ENCODE measurements at regions not wholly inside any gene's neighbourhood (a gene's known extent, or its start where the extent isn't known, plus 50 kb on each side); places are given as distances from the start of the nearest gene placed in this dataset.

DNA sequence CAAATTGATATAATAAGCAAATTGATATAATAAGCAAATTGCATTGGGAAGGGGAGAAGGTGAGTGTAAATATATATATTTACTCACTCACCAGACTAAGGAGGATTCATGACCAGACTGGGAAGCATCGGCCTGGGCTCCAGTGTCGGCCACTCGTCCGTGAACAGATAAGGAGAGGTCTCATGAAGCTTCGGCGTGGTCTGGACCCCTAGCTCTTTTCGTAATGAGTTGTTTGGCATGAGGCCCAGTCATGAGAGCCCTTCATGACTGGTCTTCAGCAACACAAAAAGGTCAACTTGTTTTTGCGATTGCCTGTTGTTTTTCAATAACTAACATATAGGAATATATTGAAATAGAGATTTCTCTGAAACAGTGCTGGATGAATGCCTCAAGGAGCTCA, 222.9 kb upstream of the KCNK2 start:
- peaks cover 3% of the 10 kb centered on the region for H3K27me3 ChIP-seq (ENCODE audit: insufficient read depth, poor library complexity, severe bottlenecking)
- H3K4me3 ChIP-seq (replicated peaks; ENCODE audit: insufficient read depth, low read length) = no peak overlapping the region
- no peak for DNase-seq (ENCODE audit: low read depth in 1 of 2, low spot score in 1 of 2)
- no peak overlapping the region for H3K27ac ChIP-seq (replicated peaks)
- TF ChIP-seq POLR2AphosphoS5 (IDR thresholded peaks at IDR 0.05; ENCODE audit: low read depth) (no peak), GABPA (IDR thresholded peaks at IDR 0.05; ENCODE audit: low read depth) (no peak), SPI1 (IDR thresholded peaks at IDR 0.05; ENCODE audit: borderline replicate concordance, low read depth) (no peak)
- TF ChIP-seq, protein P1, sequence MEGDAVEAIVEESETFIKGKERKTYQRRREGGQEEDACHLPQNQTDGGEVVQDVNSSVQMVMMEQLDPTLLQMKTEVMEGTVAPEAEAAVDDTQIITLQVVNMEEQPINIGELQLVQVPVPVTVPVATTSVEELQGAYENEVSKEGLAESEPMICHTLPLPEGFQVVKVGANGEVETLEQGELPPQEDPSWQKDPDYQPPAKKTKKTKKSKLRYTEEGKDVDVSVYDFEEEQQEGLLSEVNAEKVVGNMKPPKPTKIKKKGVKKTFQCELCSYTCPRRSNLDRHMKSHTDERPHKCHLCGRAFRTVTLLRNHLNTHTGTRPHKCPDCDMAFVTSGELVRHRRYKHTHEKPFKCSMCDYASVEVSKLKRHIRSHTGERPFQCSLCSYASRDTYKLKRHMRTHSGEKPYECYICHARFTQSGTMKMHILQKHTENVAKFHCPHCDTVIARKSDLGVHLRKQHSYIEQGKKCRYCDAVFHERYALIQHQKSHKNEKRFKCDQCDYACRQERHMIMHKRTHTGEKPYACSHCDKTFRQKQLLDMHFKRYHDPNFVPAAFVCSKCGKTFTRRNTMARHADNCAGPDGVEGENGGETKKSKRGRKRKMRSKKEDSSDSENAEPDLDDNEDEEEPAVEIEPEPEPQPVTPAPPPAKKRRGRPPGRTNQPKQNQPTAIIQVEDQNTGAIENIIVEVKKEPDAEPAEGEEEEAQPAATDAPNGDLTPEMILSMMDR (IDR thresholded peaks at IDR 0.05; ENCODE audit: insufficient read depth, low read length) = no peak
- TF ChIP-seq, protein P2, sequence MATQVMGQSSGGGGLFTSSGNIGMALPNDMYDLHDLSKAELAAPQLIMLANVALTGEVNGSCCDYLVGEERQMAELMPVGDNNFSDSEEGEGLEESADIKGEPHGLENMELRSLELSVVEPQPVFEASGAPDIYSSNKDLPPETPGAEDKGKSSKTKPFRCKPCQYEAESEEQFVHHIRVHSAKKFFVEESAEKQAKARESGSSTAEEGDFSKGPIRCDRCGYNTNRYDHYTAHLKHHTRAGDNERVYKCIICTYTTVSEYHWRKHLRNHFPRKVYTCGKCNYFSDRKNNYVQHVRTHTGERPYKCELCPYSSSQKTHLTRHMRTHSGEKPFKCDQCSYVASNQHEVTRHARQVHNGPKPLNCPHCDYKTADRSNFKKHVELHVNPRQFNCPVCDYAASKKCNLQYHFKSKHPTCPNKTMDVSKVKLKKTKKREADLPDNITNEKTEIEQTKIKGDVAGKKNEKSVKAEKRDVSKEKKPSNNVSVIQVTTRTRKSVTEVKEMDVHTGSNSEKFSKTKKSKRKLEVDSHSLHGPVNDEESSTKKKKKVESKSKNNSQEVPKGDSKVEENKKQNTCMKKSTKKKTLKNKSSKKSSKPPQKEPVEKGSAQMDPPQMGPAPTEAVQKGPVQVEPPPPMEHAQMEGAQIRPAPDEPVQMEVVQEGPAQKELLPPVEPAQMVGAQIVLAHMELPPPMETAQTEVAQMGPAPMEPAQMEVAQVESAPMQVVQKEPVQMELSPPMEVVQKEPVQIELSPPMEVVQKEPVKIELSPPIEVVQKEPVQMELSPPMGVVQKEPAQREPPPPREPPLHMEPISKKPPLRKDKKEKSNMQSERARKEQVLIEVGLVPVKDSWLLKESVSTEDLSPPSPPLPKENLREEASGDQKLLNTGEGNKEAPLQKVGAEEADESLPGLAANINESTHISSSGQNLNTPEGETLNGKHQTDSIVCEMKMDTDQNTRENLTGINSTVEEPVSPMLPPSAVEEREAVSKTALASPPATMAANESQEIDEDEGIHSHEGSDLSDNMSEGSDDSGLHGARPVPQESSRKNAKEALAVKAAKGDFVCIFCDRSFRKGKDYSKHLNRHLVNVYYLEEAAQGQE (IDR thresholded peaks at IDR 0.05; ENCODE audit: insufficient replicate concordance, low read depth) = no peak

DNA sequence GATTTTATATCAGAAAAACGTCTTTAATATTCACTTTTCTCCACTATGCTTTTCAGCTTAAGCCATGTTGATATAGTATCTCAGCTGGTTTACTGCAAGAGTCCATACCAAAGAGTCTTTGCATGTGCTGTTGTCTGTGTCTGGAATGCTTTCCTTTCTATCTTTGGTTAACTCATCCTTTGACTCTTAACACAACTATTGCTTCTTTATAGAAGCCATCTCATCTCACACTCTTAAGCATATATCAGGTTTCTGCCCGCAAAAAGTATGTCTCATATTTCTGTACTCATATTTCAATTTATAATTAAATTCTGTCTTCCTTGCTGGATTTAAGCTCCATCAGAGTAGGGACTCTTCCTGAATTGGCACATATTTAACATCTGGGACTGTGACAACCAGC, 220.9 kb upstream of the KCNK2 start:
- TF ChIP-seq GABPA (IDR thresholded peaks at IDR 0.05; ENCODE audit: low read depth) = no peak
- TF ChIP-seq, protein P2 (IDR thresholded peaks at IDR 0.05; ENCODE audit: insufficient replicate concordance, low read depth) = no peak
- TF ChIP-seq, protein P1 (IDR thresholded peaks at IDR 0.05; ENCODE audit: insufficient read depth, low read length) = no peak
- no peak for TF ChIP-seq SPI1 (IDR thresholded peaks at IDR 0.05; ENCODE audit: borderline replicate concordance, low read depth)
- no peak for TF ChIP-seq POLR2AphosphoS5 (IDR thresholded peaks at IDR 0.05; ENCODE audit: low read depth)
- Histone ChIP-seq H3K4me3 (replicated peaks; ENCODE audit: insufficient read depth, low read length) (no peak overlapping the region), H3K27me3 (ENCODE audit: insufficient read depth, poor library complexity, severe bottlenecking) (peaks cover 3% of the 10 kb centered on the region), H3K27ac (replicated peaks) (no peak overlapping the region)
- no peak for DNase-seq (ENCODE audit: low read depth in 1 of 2, low spot score in 1 of 2)

DNA sequence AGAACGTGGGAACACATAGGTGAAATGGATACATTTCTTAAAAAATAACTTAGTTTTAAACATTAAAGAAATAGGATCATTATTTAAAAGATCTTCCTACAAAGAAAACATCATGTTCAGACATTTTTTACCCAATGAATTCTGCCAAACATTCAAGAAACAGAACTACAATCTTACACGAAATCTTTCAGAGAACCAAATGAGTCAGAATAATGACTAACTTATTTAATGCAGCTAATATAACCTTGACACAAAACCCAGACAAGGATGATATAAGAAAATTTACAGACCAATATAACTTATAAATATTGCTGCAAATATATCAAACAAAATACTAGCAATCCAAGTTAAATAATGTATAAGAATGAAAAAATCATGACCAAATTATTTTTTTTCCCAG, 220.1 kb upstream of the KCNK2 start:
- DNase-seq (ENCODE audit: low read depth in 1 of 2, low spot score in 1 of 2) = no peak
- H3K4me3 ChIP-seq (replicated peaks; ENCODE audit: insufficient read depth, low read length) = no peak overlapping the region
- peaks cover 3% of the 10 kb centered on the region for H3K27me3 ChIP-seq (ENCODE audit: insufficient read depth, poor library complexity, severe bottlenecking)
- TF ChIP-seq, protein P2 (IDR thresholded peaks at IDR 0.05; ENCODE audit: insufficient replicate concordance, low read depth) = no peak
- no peak for TF ChIP-seq GABPA (IDR thresholded peaks at IDR 0.05; ENCODE audit: low read depth)
- TF ChIP-seq POLR2AphosphoS5 (IDR thresholded peaks at IDR 0.05; ENCODE audit: low read depth) = no peak
- no peak for TF ChIP-seq SPI1 (IDR thresholded peaks at IDR 0.05; ENCODE audit: borderline replicate concordance, low read depth)
- TF ChIP-seq, protein P1 (IDR thresholded peaks at IDR 0.05; ENCODE audit: insufficient read depth, low read length) = no peak
- H3K27ac ChIP-seq (replicated peaks) = no peak overlapping the region

Measured in HL-60 (cell line).